Endothelial cell of umbilical vein (primary cell): ENCODE measurements at regions not wholly inside any gene's neighbourhood (a gene's known extent, or its start where the extent isn't known, plus 50 kb on each side); places are given as distances from the start of the nearest gene placed in this dataset.
"Not testable (repeated sequence)": the region's sequence is repeated elsewhere in the genome, so short reads cannot be mapped to it uniquely, and the experiment has no call there.

ENCODE experiments used
- EZH2 ChIP-seq: IDR thresholded peaks from 2 replicates; pipeline ENCODE4 v1.6.1; 2012; ENCODE audit warnings: borderline replicate concordance, low read depth, mild to moderate bottlenecking, moderate library complexity, low read length, inconsistent platforms; ENCODE audit not compliant: severe bottlenecking
- MYC ChIP-seq: IDR thresholded peaks from one replicate; pipeline ENCODE4 v1.6.1; 2011; ENCODE audit warnings: mild to moderate bottlenecking, low read depth, low read length
- POLR2A ChIP-seq: IDR thresholded peaks from 2 replicates; pipeline ENCODE4 v1.6.1; 2012; ENCODE audit warnings: low read depth, mild to moderate bottlenecking, control low read depth, low read length
- TF ChIP-seq, protein P1 (sequence below), 2 donors: IDR thresholded peaks; 1 replicate in 1 of 2; 2 replicates in 1 of 2; pipeline ENCODE4 v1.5.1; 2011; ENCODE audit warnings: low read length in 2 of 2, mild to moderate bottlenecking in 2 of 2, moderate library complexity in 2 of 2, control low read depth in 1 of 2, inconsistent platforms in 1 of 2, low read depth in 1 of 2; ENCODE audit not compliant: insufficient read depth in 1 of 2; ENCODE audit errors: extremely low read depth in 1 of 2

DNA sequence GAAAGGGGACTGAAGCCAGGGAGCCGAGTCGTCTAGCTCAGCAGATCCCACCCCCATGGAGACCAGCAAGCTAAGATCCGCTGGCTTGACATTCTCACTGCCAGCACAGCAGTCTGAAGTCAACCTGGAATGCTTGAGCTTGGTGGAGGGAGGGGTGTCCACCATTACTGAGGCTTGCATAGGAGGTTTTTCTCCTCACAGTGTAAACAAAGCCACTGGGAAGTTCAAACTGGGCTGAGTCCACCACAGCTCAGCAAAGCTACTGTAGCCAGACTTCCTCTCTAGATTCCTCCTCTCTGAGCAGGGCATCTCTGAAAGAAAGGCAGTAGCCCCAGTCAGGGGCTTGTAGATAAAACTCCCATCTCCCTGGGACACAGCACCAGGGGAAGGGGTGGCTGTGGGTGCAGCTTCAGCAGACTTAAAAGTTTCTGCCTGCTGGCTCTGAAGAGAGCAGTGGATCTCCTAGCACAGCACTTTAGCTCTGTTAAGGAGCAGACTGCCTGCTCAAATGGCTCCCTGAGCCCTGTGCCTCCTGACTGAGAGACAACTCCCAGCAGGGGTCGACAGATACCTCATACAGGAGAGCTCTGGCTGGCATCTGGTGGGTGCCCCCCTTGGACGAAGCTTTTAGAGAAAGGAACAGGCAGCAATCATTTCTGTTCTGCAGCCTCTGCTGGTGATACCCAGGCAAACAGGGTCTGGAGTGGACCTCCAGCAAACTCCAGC, 942.0 kb upstream of the ROBO1 start:
- TF ChIP-seq, protein P1, sequence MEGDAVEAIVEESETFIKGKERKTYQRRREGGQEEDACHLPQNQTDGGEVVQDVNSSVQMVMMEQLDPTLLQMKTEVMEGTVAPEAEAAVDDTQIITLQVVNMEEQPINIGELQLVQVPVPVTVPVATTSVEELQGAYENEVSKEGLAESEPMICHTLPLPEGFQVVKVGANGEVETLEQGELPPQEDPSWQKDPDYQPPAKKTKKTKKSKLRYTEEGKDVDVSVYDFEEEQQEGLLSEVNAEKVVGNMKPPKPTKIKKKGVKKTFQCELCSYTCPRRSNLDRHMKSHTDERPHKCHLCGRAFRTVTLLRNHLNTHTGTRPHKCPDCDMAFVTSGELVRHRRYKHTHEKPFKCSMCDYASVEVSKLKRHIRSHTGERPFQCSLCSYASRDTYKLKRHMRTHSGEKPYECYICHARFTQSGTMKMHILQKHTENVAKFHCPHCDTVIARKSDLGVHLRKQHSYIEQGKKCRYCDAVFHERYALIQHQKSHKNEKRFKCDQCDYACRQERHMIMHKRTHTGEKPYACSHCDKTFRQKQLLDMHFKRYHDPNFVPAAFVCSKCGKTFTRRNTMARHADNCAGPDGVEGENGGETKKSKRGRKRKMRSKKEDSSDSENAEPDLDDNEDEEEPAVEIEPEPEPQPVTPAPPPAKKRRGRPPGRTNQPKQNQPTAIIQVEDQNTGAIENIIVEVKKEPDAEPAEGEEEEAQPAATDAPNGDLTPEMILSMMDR (IDR thresholded peaks at IDR 0.05; ENCODE audit: extremely low read depth in 1 of 2, insufficient read depth in 1 of 2, low read depth in 1 of 2, low read length in 2 of 2), result not testable (repeated sequence)
- TF ChIP-seq EZH2, MYC, POLR2A: not testable (repeated sequence)
